ENCODE measurements at regions not wholly inside any gene's neighbourhood (a gene's known extent, or its start where the extent isn't known, plus 50 kb on each side); places are given as distances from the start of the nearest gene placed in this dataset.

DNA sequence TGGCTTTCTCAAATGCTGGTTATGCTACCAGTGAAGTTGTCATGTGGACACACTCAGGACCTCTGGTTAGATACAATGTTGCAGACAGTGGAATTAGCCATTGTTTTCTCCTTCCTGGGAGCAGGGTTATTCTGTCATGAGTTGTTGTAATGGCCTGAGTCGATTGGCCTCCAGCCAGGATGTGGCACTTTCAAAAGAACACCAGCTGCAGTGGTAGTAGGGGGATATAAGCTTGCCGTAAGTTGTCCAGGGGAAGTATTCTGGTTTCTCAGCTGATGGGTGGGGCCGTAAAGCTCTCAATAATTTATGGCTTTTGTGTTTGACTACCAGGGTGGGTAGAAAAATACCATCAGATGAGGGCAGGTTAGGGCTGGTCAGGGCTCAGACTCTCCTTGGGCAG lies 697.5 kb upstream of the GNPDA2 start:
- TF ChIP-seq, protein P1, sequence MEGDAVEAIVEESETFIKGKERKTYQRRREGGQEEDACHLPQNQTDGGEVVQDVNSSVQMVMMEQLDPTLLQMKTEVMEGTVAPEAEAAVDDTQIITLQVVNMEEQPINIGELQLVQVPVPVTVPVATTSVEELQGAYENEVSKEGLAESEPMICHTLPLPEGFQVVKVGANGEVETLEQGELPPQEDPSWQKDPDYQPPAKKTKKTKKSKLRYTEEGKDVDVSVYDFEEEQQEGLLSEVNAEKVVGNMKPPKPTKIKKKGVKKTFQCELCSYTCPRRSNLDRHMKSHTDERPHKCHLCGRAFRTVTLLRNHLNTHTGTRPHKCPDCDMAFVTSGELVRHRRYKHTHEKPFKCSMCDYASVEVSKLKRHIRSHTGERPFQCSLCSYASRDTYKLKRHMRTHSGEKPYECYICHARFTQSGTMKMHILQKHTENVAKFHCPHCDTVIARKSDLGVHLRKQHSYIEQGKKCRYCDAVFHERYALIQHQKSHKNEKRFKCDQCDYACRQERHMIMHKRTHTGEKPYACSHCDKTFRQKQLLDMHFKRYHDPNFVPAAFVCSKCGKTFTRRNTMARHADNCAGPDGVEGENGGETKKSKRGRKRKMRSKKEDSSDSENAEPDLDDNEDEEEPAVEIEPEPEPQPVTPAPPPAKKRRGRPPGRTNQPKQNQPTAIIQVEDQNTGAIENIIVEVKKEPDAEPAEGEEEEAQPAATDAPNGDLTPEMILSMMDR (IDR thresholded peaks at IDR 0.05; ENCODE audit: poor library complexity, severe bottlenecking) = no peak
- TF ChIP-seq SMC3 (conservative IDR thresholded peaks at IDR 0.05; ENCODE audit: poor library complexity) = no peak
- TF ChIP-seq TAF1 (IDR thresholded peaks at IDR 0.05; ENCODE audit: low read depth) = no peak
- TF ChIP-seq, protein P2, sequence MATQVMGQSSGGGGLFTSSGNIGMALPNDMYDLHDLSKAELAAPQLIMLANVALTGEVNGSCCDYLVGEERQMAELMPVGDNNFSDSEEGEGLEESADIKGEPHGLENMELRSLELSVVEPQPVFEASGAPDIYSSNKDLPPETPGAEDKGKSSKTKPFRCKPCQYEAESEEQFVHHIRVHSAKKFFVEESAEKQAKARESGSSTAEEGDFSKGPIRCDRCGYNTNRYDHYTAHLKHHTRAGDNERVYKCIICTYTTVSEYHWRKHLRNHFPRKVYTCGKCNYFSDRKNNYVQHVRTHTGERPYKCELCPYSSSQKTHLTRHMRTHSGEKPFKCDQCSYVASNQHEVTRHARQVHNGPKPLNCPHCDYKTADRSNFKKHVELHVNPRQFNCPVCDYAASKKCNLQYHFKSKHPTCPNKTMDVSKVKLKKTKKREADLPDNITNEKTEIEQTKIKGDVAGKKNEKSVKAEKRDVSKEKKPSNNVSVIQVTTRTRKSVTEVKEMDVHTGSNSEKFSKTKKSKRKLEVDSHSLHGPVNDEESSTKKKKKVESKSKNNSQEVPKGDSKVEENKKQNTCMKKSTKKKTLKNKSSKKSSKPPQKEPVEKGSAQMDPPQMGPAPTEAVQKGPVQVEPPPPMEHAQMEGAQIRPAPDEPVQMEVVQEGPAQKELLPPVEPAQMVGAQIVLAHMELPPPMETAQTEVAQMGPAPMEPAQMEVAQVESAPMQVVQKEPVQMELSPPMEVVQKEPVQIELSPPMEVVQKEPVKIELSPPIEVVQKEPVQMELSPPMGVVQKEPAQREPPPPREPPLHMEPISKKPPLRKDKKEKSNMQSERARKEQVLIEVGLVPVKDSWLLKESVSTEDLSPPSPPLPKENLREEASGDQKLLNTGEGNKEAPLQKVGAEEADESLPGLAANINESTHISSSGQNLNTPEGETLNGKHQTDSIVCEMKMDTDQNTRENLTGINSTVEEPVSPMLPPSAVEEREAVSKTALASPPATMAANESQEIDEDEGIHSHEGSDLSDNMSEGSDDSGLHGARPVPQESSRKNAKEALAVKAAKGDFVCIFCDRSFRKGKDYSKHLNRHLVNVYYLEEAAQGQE (IDR thresholded peaks at IDR 0.05; ENCODE audit: borderline replicate concordance) = no peak
- TF ChIP-seq RAD21 (conservative IDR thresholded peaks at IDR 0.05) = no peak
- TF ChIP-seq POLR2AphosphoS5 (IDR thresholded peaks at IDR 0.05) = no peak
